GM21825 (cell line): ENCODE measurements at regions not wholly inside any gene's neighbourhood (a gene's known extent, or its start where the extent isn't known, plus 50 kb on each side); places are given as distances from the start of the nearest gene placed in this dataset.
"Not testable (repeated sequence)": the region's sequence is repeated elsewhere in the genome, so short reads cannot be mapped to it uniquely, and the experiment has no call there.

Experiments used
- ATAC-seq: cut with Tn5 transposase; IDR thresholded peaks from one replicate; pipeline ENCODE4 v1.9.1; 2021; ENCODE audit warnings: mild to moderate bottlenecking, moderate library complexity; ENCODE audit not compliant: unreplicated experiment

- ATAC-seq: no peak
These were observed 156.1 kb upstream of the NPY start for GRCh38 chr7:24127930-24128329.

GRCh38 chr7:24129597-24129996 is 154.4 kb upstream of the NPY start:
- ATAC-seq: no peak

GRCh38 chr7:24130631-24131030 is 153.4 kb upstream of the NPY start:
- ATAC-seq: no peak

GRCh38 chr7:24133691-24134090 is 150.3 kb upstream of the NPY start:
- ATAC-seq: no peak

- ATAC-seq: no peak
These were observed 149.5 kb upstream of the NPY start for GRCh38 chr7:24134535-24134934.

- peak; percentile 77 for ATAC-seq
These were observed 148.8 kb upstream of the NPY start for GRCh38 chr7:24135003-24135817.

- ATAC-seq: no peak
These were observed 146.7 kb upstream of the NPY start for GRCh38 chr7:24137338-24137737.

GRCh38 chr7:24138343-24138742 is 145.6 kb upstream of the NPY start:
- ATAC-seq: no peak

GRCh38 chr7:24140001-24140400 is 144.0 kb upstream of the NPY start:
- ATAC-seq: no peak

GRCh38 chr7:24141874-24142509 is 142.0 kb upstream of the NPY start:
- ATAC-seq: no peak

GRCh38 chr7:24143547-24143946 is 140.4 kb upstream of the NPY start:
- no peak for ATAC-seq

GRCh38 chr7:24151944-24152343 is 132.0 kb upstream of the NPY start:
- ATAC-seq: no peak

GRCh38 chr7:24152356-24152755 is 131.6 kb upstream of the NPY start:
- no peak for ATAC-seq

GRCh38 chr7:24152877-24153472 is 131.0 kb upstream of the NPY start:
- ATAC-seq: no peak

GRCh38 chr7:24157666-24158065 is 126.3 kb upstream of the NPY start:
- ATAC-seq: no peak

GRCh38 chr7:24158975-24159374 is 125.0 kb upstream of the NPY start:
- ATAC-seq: no peak

- no peak for ATAC-seq
These were observed 119.6 kb upstream of the NPY start for GRCh38 chr7:24164401-24164800.

GRCh38 chr7:24169077-24169624 is 114.8 kb upstream of the NPY start:
- no peak for ATAC-seq

- ATAC-seq: not testable (repeated sequence)
These were observed 112.0 kb upstream of the NPY start for GRCh38 chr7:24171951-24172350.

- no peak for ATAC-seq
These were observed 111.1 kb upstream of the NPY start for GRCh38 chr7:24172856-24173255.

GRCh38 chr7:24175603-24176002 is 108.4 kb upstream of the NPY start:
- ATAC-seq: no peak
